PC-3 (cell line): ENCODE measurements at regions not wholly inside any gene's neighbourhood (a gene's known extent, or its start where the extent isn't known, plus 50 kb on each side); places are given as distances from the start of the nearest gene placed in this dataset.

Experiments used
- CTCF ChIP-seq: fragments of 300-600 bp; sonication (generic); conservative IDR thresholded peaks from 2 replicates; pipeline ENCODE4 v1.5.1; 2017; ENCODE audit warnings: antibody characterized with exemption, low read depth, mild to moderate bottlenecking, low read length
- EZH2 ChIP-seq: fragments of 300-600 bp; sonication (generic); IDR thresholded peaks from one replicate; pipeline ENCODE4 v1.6.1; 2017; ENCODE audit warnings: antibody characterized with exemption, mild to moderate bottlenecking, low read length; ENCODE audit not compliant: unreplicated experiment

GRCh38 chr2:239456940-239457339, 56.1 kb upstream of the HDAC4 start:
- TF ChIP-seq CTCF = no peak
- no peak for TF ChIP-seq EZH2
